Upper lobe of right lung (tissue), 1 donor: ENCODE measurements at regions not wholly inside any gene's neighbourhood (a gene's known extent, or its start where the extent isn't known, plus 50 kb on each side); places are given as distances from the start of the nearest gene placed in this dataset.

ENCODE experiments used
- ATAC-seq: fragments of 200-7000 bp; cut with Tn5 transposase; one replicate; pipeline ENCODE4 v1.9.1; 2020; ENCODE audit warnings: mild to moderate bottlenecking, moderate library complexity
- DNase-seq: peaks from one replicate; pipeline ENCODE4 v3.0.0-alpha.2; 2020
- H3K27ac ChIP-seq: fragments of 200-600 bp; one replicate; pipeline ENCODE4 v1.8.0; 2022
- H3K27me3 ChIP-seq: fragments of 200-600 bp; one replicate; pipeline ENCODE4 v1.8.0; 2022; ENCODE audit warnings: mild to moderate bottlenecking
- H3K36me3 ChIP-seq: fragments of 200-600 bp; one replicate; pipeline ENCODE4 v1.8.0; 2022
- H3K4me1 ChIP-seq: fragments of 200-600 bp; one replicate; pipeline ENCODE4 v1.8.0; 2022
- H3K4me3 ChIP-seq: fragments of 200-600 bp; one replicate; pipeline ENCODE4 v1.8.0; 2022; ENCODE audit warnings: mild to moderate bottlenecking
- H3K9me3 ChIP-seq: fragments of 200-600 bp; one replicate; pipeline ENCODE4 v1.8.0; 2022
- intact Hi-C: fragments of 100-400 bp; cut with DNase I; formaldehyde crosslinking; loops from one replicate; pipeline ENCODE4 v1.11.0; 2022
- TF ChIP-seq, protein P1 (sequence below): fragments of 200-600 bp; IDR thresholded peaks from one replicate; pipeline ENCODE4 v1.8.0; 2022; ENCODE audit warnings: antibody characterized with exemption
- donor health status: DM: no; HTN: yes; CAD: no; lungs with severe emphysema.

DNA sequence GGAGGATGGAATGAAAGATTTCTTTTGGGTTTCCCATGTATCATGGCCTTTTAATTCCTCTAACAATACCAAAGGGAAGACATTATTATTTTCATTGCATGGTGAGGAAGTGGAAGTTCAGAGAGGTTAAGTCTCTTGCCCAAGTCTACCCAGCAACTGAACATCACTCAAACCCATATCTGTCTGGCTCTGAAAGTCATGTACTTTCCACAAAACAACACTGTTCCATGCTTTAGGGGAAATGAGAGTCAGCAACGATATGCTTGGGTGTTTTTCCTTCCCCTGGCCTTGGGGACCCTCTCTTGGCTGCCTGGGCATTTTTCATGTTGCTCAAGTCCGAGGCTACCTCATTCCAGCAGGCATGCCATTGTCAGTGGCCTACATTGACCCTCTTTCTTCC lies 118.8 kb downstream of the ADTRP start:
- H3K27me3 ChIP-seq = no peaks in the 10 kb centered on the region
- DNase-seq (no peak), ATAC-seq (no peak)
- H3K4me1 ChIP-seq = peaks cover 8% of the 10 kb centered on the region
- no peaks in the 10 kb centered on the region for H3K9me3 ChIP-seq
- H3K27ac ChIP-seq = no peak overlapping the region
- TF ChIP-seq, protein P1, sequence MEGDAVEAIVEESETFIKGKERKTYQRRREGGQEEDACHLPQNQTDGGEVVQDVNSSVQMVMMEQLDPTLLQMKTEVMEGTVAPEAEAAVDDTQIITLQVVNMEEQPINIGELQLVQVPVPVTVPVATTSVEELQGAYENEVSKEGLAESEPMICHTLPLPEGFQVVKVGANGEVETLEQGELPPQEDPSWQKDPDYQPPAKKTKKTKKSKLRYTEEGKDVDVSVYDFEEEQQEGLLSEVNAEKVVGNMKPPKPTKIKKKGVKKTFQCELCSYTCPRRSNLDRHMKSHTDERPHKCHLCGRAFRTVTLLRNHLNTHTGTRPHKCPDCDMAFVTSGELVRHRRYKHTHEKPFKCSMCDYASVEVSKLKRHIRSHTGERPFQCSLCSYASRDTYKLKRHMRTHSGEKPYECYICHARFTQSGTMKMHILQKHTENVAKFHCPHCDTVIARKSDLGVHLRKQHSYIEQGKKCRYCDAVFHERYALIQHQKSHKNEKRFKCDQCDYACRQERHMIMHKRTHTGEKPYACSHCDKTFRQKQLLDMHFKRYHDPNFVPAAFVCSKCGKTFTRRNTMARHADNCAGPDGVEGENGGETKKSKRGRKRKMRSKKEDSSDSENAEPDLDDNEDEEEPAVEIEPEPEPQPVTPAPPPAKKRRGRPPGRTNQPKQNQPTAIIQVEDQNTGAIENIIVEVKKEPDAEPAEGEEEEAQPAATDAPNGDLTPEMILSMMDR = no peak
- no peaks in the 10 kb centered on the region for H3K36me3 ChIP-seq
- H3K4me3 ChIP-seq = no peak overlapping the region
- intact Hi-C loops = loop anchor here (5.0 to 10.0 kb wide), 2 partner anchors 55 to 573 kb away; no protein-coding TSS in a partner anchor

DNA sequence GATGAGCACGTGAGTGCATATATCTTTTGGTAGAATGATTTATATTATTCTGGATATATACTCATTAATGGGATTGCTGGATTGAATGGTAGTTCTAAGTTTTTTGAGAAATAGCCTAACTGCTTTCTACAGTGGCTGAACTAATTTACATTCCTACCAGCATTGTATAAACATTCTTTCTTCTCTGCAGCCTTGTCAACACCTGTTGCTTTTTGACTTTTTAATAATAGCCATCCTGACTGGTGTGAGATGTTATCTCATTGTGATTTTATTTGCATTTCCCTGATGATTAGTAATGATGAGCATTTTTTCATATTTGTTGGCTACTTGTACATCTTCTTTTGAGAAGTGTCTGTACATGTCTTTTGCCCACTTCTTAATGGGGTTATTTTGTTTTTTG lies 116.3 kb downstream of the ADTRP start:
- TF ChIP-seq, protein P1 = no peak
- ATAC-seq = no peak
- DNase-seq = no peak
- Histone ChIP-seq H3K4me3 (no peak overlapping the region), H3K27me3 (no peaks in the 10 kb centered on the region), H3K36me3 (no peaks in the 10 kb centered on the region), H3K27ac (no peak overlapping the region), H3K4me1 (no peaks in the 10 kb centered on the region), H3K9me3 (no peaks in the 10 kb centered on the region)
- intact Hi-C loops = no loop called here

DNA sequence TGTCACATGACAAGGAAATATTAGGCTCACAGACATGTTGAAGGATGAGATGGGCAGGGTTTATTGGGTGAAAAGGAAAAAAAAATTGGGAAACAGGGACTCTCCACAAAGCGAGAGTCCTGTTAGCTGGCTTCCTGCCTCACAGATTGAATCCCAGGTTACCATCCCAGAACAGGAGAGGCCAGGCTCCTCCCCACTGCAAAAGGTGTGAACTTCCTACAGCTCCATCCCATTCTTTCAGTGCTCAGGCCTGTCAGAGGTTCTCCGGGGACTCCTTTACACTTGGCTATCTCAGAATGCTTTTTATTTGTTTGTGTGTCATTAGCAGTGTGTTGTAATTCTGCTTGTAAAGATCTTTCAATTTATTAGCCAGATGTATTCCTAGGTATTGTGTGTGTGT lies 115.1 kb downstream of the ADTRP start:
- DNase-seq = no peak
- Histone ChIP-seq H3K9me3 (no peaks in the 10 kb centered on the region), H3K27ac (no peak overlapping the region), H3K4me1 (no peaks in the 10 kb centered on the region), H3K27me3 (no peaks in the 10 kb centered on the region), H3K4me3 (no peak overlapping the region), H3K36me3 (no peaks in the 10 kb centered on the region)
- TF ChIP-seq, protein P1 = no peak
- ATAC-seq = no peak
- intact Hi-C loops = no loop called here
